ENCODE measurements at regions not wholly inside any gene's neighbourhood (a gene's known extent, or its start where the extent isn't known, plus 50 kb on each side); places are given as distances from the start of the nearest gene placed in this dataset.

DNA sequence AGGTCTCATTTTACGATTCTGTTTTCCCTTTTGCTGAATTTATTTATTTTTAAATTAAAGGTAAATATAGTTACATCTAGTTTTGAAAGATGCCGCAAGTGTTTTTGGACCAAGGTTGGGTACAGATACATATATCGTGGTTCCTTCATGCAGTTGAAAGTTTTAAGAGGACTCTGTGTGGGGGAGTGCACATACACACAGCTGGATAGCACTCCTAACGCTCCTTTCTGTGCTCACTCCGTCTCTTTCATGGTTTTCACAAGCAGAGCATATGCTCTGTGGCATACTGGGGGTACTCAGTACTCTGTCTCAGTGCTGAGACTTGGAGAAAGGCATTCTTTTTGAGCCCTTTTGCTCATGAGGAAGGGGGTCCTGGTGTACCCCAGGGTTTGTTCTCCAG, 307.5 kb downstream of the DOCK8 start:
- no peak for DNase-seq
- no peak for TF ChIP-seq POLR2A (IDR thresholded peaks at IDR 0.05)
- TF ChIP-seq, protein P1, sequence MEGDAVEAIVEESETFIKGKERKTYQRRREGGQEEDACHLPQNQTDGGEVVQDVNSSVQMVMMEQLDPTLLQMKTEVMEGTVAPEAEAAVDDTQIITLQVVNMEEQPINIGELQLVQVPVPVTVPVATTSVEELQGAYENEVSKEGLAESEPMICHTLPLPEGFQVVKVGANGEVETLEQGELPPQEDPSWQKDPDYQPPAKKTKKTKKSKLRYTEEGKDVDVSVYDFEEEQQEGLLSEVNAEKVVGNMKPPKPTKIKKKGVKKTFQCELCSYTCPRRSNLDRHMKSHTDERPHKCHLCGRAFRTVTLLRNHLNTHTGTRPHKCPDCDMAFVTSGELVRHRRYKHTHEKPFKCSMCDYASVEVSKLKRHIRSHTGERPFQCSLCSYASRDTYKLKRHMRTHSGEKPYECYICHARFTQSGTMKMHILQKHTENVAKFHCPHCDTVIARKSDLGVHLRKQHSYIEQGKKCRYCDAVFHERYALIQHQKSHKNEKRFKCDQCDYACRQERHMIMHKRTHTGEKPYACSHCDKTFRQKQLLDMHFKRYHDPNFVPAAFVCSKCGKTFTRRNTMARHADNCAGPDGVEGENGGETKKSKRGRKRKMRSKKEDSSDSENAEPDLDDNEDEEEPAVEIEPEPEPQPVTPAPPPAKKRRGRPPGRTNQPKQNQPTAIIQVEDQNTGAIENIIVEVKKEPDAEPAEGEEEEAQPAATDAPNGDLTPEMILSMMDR (IDR thresholded peaks at IDR 0.05) = no peak
- TF ChIP-seq EP300 (IDR thresholded peaks at IDR 0.05) = no peak
- WGBS, 3 donors = 49 to 55% (median 54%) methylated on average over 5 of the region's 5 CpGs
- Histone ChIP-seq H3K27me3 (no peaks in the 10 kb centered on the region), H3K27ac (no peak overlapping the region), H3K9me3 (no peaks in the 10 kb centered on the region), H3K4me3 (no peak overlapping the region), H3K36me3 (no peaks in the 10 kb centered on the region), H3K4me1 (ENCODE audit: insufficient read depth) (no peaks in the 10 kb centered on the region)
- intact Hi-C loops (cut with DNase I) = no loop called here

DNA sequence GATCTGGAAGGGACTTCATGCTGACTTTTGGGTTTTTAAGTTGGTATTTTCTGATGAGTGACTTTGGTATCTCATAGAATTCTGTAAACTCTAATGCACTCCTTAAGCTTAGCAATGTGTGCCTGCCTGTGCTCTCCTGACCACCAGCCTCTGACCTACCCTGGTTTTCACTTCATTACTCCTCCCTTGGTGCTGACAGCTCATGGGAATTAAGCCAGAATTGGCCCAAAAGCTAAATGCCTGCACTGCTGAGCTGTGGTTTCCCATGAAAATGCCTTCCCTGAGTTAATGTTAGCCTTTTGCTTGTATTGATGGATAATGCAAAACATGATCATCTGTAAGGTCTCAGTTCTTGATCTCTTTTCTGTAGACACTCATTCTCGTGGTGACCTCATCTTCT, 308.0 kb downstream of the DOCK8 start:
- WGBS, 3 donors = 76 to 91% (median 79%) methylated on average over 1 of the region's 1 CpG
- no peak for DNase-seq
- TF ChIP-seq POLR2A (IDR thresholded peaks at IDR 0.05) (no peak), EP300 (IDR thresholded peaks at IDR 0.05) (no peak)
- TF ChIP-seq, protein P1 (IDR thresholded peaks at IDR 0.05) = no peak
- Histone ChIP-seq H3K4me3 (no peak overlapping the region), H3K27ac (no peak overlapping the region), H3K27me3 (no peaks in the 10 kb centered on the region), H3K4me1 (ENCODE audit: insufficient read depth) (no peaks in the 10 kb centered on the region), H3K9me3 (no peaks in the 10 kb centered on the region), H3K36me3 (no peaks in the 10 kb centered on the region)
- intact Hi-C loops (cut with DNase I) = no loop called here

DNA sequence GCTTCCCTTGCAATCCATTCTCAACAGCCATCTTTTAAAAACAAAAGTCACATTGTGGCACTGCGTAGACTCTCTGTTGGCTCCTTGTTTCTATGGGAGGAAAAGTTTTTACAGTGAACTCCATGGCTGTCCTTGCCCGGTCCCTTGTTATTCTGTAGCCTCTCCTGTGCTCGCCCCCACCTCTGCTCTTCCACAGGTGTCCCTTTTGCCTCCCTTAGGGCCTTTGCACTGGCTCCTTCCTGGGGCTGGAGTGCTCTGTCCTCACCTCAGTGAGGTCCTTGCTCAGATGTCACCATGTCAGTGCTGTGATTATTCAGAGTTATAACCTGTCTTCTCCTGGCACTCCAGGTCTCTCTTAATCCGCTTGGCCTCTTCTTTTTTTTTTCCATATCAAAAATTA, 308.8 kb downstream of the DOCK8 start:
- no peak overlapping the region for H3K27ac ChIP-seq

DNA sequence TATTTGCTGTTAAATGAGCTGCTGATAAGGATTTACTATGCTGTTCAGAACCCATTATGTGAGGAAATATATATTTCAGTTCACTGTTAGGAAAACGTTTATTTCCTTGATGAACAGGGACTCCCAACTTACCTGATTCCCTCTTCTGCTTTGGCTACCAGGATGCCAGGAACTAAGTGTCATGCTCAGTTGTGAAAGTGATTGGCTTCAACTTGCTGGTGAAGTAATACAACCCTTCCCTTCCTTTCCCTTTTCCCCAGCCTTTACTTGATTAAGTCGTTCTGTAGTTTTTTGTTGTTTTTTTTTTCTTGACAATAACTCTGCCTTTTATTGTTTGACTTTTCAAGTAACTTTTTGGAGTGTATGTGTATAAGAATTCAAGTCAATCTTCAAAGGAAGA, 309.3 kb downstream of the DOCK8 start:
- no peaks in the 10 kb centered on the region for H3K9me3 ChIP-seq
- no peaks in the 10 kb centered on the region for H3K4me1 ChIP-seq (ENCODE audit: insufficient read depth)
- no peaks in the 10 kb centered on the region for H3K36me3 ChIP-seq
- no peak overlapping the region for H3K27ac ChIP-seq
- no peak for TF ChIP-seq EP300 (IDR thresholded peaks at IDR 0.05)
- TF ChIP-seq, protein P1 (IDR thresholded peaks at IDR 0.05) = no peak
- no peak for TF ChIP-seq POLR2A (IDR thresholded peaks at IDR 0.05)
- no peaks in the 10 kb centered on the region for H3K27me3 ChIP-seq
- intact Hi-C loops (cut with DNase I) = no loop called here
- H3K4me3 ChIP-seq = no peak overlapping the region
- DNase-seq = no peak
- WGBS, 3 donors = 65 to 70% (median 69%) methylated on average over 2 of the region's 2 CpGs

More for the DNA sequence above, 308.8 kb downstream of the DOCK8 start:
- intact Hi-C loops (cut with DNase I) = no loop called here
- DNase-seq = no peak
- Histone ChIP-seq H3K4me1 (ENCODE audit: insufficient read depth) (no peaks in the 10 kb centered on the region), H3K27me3 (no peaks in the 10 kb centered on the region), H3K4me3 (no peak overlapping the region), H3K9me3 (no peaks in the 10 kb centered on the region), H3K36me3 (no peaks in the 10 kb centered on the region)
- TF ChIP-seq EP300 (IDR thresholded peaks at IDR 0.05) (no peak), POLR2A (IDR thresholded peaks at IDR 0.05) (no peak)
- TF ChIP-seq, protein P1 (IDR thresholded peaks at IDR 0.05) = no peak
- 94 to 99% (median 99%) methylated on average over 4 of the region's 4 CpGs for WGBS, 3 donors
